Vagina (tissue), 2 donors: ENCODE measurements at regions not wholly inside any gene's neighbourhood (a gene's known extent, or its start where the extent isn't known, plus 50 kb on each side); places are given as distances from the start of the nearest gene placed in this dataset.

Experiments
- DNase-seq, 2 donors: peaks; one replicate each; pipeline ENCODE4 v3.0.0-alpha.2; 2017; ENCODE audit errors: extremely low spot score in 2 of 2
- H3K27ac ChIP-seq: fragments of 200-600 bp; sonication (generic); one replicate; pipeline ENCODE4 v1.5.1; 2019
- H3K27me3 ChIP-seq: fragments of 200-600 bp; sonication (generic); one replicate; pipeline ENCODE4 v1.5.1; 2019
- H3K36me3 ChIP-seq, 2 donors: fragments of 200-600 bp; sonication (generic); one replicate each; pipeline ENCODE4 v1.5.1; 2017 to 2019
- H3K4me1 ChIP-seq: fragments of 200-600 bp; sonication (generic); one replicate; pipeline ENCODE4 v1.5.1; 2019
- H3K4me3 ChIP-seq, 2 donors: fragments of 200-600 bp; sonication (generic); 1 replicate in 1 of 2; 2 replicates in 1 of 2; pipeline ENCODE4 v1.5.1; 2016 to 2019
- H3K9me3 ChIP-seq: fragments of 200-600 bp; sonication (generic); one replicate; pipeline ENCODE4 v1.5.1; 2019
- POLR2A ChIP-seq, 2 donors: fragments of 450-650 bp; IDR thresholded peaks; one replicate each; pipeline ENCODE4 v1.6.1; 2017; ENCODE audit warnings: antibody characterized with exemption in 2 of 2, mild to moderate bottlenecking in 2 of 2, moderate library complexity in 2 of 2
- POLR2AphosphoS5 ChIP-seq, 2 donors: sonication (generic); formaldehyde crosslinking; IDR thresholded peaks; one replicate each; pipeline ENCODE4 v1.9.0; 2017; ENCODE audit warnings: antibody characterized with exemption in 2 of 2, mild to moderate bottlenecking in 2 of 2, low read depth in 1 of 2; ENCODE audit not compliant: insufficient read depth in 1 of 2
- intact Hi-C: fragments of 100-400 bp; cut with DNase I; formaldehyde crosslinking; loops from one replicate; pipeline ENCODE4 v1.15.1; 2023
- TF ChIP-seq, protein P1 (sequence below), 3 experiments: fragments of 450-650 bp in 2 of 3; fragments of 200-600 bp in 1 of 3; sonication (generic) in 1 of 3; IDR thresholded peaks; one replicate each; pipeline ENCODE4 v1.5.1; 2017 to 2019; ENCODE audit warnings: antibody characterized with exemption in 3 of 3, mild to moderate bottlenecking in 2 of 3, moderate library complexity in 2 of 3

DNA sequence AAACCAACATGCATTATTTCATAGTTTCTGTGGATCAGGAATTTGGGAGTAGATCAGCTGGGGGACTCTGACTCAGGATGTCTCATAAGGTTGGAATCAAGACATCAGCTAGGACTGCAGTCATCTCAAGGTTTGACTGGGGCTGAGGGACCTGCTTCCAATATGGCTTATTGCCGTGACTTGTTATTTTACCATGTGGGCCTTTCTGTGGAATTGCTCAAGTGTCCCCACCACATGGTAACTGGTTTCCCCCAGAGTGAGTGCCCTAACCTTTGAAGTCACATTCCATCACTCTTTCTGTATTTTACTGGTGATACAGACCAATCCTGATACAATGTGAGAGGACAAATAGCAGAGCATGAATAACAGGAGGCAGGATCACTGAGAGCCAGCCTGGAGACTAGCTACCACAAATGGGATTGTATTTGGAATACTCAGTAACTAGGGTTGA lies 70.2 kb upstream of the ELL2 start:
- no peaks in the 10 kb centered on the region for H3K4me1 ChIP-seq
- intact Hi-C loops: no loop called here
- no peak for DNase-seq
- H3K27ac ChIP-seq: no peak overlapping the region
- H3K4me3 ChIP-seq: no peak overlapping the region
- no peaks in the 10 kb centered on the region for H3K9me3 ChIP-seq
- H3K27me3 ChIP-seq: no peaks in the 10 kb centered on the region
- TF ChIP-seq POLR2AphosphoS5 (IDR thresholded peaks at IDR 0.05; ENCODE audit: insufficient read depth in 1 of 2, low read depth in 1 of 2) (no peak), POLR2A (IDR thresholded peaks at IDR 0.05) (no peak)
- TF ChIP-seq, protein P1, sequence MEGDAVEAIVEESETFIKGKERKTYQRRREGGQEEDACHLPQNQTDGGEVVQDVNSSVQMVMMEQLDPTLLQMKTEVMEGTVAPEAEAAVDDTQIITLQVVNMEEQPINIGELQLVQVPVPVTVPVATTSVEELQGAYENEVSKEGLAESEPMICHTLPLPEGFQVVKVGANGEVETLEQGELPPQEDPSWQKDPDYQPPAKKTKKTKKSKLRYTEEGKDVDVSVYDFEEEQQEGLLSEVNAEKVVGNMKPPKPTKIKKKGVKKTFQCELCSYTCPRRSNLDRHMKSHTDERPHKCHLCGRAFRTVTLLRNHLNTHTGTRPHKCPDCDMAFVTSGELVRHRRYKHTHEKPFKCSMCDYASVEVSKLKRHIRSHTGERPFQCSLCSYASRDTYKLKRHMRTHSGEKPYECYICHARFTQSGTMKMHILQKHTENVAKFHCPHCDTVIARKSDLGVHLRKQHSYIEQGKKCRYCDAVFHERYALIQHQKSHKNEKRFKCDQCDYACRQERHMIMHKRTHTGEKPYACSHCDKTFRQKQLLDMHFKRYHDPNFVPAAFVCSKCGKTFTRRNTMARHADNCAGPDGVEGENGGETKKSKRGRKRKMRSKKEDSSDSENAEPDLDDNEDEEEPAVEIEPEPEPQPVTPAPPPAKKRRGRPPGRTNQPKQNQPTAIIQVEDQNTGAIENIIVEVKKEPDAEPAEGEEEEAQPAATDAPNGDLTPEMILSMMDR (IDR thresholded peaks at IDR 0.05): no peak
- H3K36me3 ChIP-seq: no peaks in the 10 kb centered on the region

DNA sequence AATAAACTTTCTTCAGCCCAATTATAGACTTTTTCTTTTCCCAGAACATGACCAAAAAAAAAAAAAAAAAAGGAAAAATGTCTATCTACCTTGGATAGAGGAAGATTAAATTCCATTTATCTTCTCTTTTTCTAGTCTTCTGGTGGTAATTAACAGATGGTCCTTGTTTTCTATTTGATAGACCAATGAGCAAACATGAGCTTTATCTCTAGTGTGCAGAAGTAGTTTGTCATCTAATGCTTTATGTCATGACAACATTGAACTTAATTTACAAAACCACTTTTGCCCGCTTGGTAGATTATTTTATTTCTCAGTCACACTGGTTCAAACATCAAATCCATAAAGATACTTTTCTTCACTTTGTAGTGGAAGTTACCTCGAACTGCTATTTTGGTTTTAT lies 69.5 kb upstream of the ELL2 start:
- TF ChIP-seq, protein P1 (IDR thresholded peaks at IDR 0.05): no peak
- TF ChIP-seq POLR2A (IDR thresholded peaks at IDR 0.05) (no peak), POLR2AphosphoS5 (IDR thresholded peaks at IDR 0.05; ENCODE audit: insufficient read depth in 1 of 2, low read depth in 1 of 2) (no peak)

DNA sequence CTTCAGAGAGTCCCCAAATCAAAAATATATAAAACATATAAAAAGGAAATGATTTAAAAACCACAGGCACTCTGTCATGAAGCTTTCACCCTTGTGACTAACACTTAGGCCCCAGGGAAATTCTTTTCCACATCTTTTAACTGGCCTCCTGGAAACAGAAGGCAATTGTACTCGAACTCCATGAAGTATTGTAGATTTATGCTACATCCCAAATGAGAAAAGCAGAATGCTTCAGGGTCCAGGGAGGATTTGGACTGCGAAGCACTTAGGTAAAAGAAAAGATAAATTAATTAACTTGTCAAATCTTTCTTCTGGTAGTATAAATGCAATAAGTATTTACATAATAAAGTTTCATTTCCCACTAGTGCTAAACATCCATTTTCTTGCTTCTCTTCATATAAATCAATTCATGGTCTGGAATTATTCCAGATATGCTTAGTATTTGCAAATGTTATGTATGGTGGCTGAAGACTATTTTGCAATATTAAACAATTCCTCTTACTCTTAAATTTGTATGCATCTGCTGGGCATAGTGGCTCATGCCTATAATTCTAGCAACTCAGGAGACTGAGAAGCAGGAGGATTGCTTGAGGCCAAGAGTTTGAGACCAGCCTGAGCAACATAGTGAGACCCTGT lies 64.9 kb upstream of the ELL2 start:
- Histone ChIP-seq H3K9me3 (no peaks in the 10 kb centered on the region), H3K27ac (no peak overlapping the region), H3K4me1 (peaks cover 22% of the 10 kb centered on the region), H3K4me3 (no peak overlapping the region), H3K27me3 (no peaks in the 10 kb centered on the region), H3K36me3 (no peaks in the 10 kb centered on the region)
- TF ChIP-seq, protein P1 (IDR thresholded peaks at IDR 0.05): no peak
- no peak for TF ChIP-seq POLR2AphosphoS5 (IDR thresholded peaks at IDR 0.05; ENCODE audit: insufficient read depth in 1 of 2, low read depth in 1 of 2)
- TF ChIP-seq POLR2A (IDR thresholded peaks at IDR 0.05): no peak
- intact Hi-C loops: no loop called here
- no peak for DNase-seq

More for the DNA sequence above, 69.5 kb upstream of the ELL2 start:
- Histone ChIP-seq H3K36me3 (no peaks in the 10 kb centered on the region), H3K27ac (no peak overlapping the region), H3K9me3 (no peaks in the 10 kb centered on the region), H3K4me3 (no peak overlapping the region), H3K27me3 (no peaks in the 10 kb centered on the region), H3K4me1 (no peaks in the 10 kb centered on the region)
- intact Hi-C loops: no loop called here
- DNase-seq: no peak

DNA sequence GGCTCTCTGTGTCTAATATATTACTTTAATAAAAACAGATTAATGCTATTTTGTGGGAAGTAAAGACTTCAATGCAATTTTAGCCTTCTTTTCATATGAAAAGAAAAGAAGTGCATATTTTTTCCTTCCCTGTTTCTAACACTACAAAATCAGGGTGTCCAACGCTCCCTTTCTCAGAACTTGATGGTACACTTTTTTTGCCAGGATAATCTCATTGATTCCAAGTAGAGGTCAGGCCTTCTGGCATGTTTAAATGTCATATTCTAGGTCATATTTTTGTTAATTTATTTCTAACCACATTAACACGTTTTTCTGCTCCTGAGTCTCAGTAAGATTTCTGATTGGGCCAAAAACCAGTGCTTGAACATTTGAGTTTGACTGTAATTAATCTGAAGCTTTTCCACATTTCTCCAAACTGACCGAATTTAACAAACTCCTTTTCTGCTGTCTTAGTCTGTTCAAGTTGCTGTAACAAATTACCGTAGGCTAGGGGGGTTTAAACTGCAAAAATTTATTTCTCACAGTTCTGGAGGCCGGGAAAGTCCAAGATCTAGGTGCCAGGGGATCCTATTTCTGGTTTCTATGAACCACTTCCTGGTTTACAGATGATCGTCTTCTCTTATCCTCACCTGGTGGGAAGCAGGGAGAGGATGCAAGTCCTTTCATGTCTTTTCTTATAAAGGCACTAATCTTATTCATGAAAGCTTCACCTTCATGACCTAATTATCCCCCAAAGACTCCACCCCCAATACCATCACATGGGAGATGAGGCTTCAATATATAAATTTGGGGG lies 63.2 kb upstream of the ELL2 start:
- no peak for DNase-seq
- Histone ChIP-seq H3K36me3 (no peaks in the 10 kb centered on the region), H3K4me1 (peaks cover 22% of the 10 kb centered on the region), H3K27me3 (no peaks in the 10 kb centered on the region), H3K9me3 (no peaks in the 10 kb centered on the region), H3K4me3 (no peak overlapping the region), H3K27ac (no peak overlapping the region)
- no peak for TF ChIP-seq POLR2A (IDR thresholded peaks at IDR 0.05)
- TF ChIP-seq POLR2AphosphoS5 (IDR thresholded peaks at IDR 0.05; ENCODE audit: insufficient read depth in 1 of 2, low read depth in 1 of 2): no peak
- TF ChIP-seq, protein P1 (IDR thresholded peaks at IDR 0.05): no peak
- intact Hi-C loops: no loop called here

DNA sequence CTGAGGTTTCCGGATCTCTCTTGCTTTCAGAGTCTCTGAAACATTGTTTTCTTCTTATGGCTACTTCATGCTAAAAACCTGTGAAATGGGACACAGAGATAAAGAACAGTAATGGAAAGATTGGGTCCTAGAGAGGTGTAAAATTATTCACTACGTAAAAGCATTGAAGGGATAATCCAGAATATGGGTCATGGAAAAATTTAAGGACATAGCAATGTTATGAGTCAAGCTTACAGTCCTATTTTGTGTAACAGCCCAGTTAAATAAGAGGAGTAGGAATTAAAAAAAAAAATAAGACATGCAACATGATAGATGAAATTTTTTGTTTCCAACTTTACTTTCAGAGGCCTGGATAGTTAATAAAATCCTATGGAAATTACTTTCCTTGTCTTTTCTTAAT lies 61.9 kb upstream of the ELL2 start:
- Histone ChIP-seq H3K9me3 (no peaks in the 10 kb centered on the region), H3K27ac (no peak overlapping the region), H3K4me1 (peaks cover 22% of the 10 kb centered on the region), H3K4me3 (no peak overlapping the region), H3K36me3 (no peaks in the 10 kb centered on the region), H3K27me3 (no peaks in the 10 kb centered on the region)
- DNase-seq: no peak
- intact Hi-C loops: no loop called here
- TF ChIP-seq, protein P1 (IDR thresholded peaks at IDR 0.05): no peak
- TF ChIP-seq POLR2A (IDR thresholded peaks at IDR 0.05) (no peak), POLR2AphosphoS5 (IDR thresholded peaks at IDR 0.05; ENCODE audit: insufficient read depth in 1 of 2, low read depth in 1 of 2) (no peak)
